GM10248 (cell line): ENCODE measurements at regions not wholly inside any gene's neighbourhood (a gene's known extent, or its start where the extent isn't known, plus 50 kb on each side); places are given as distances from the start of the nearest gene placed in this dataset.
"Not testable (repeated sequence)": the region's sequence is repeated elsewhere in the genome, so short reads cannot be mapped to it uniquely, and the experiment has no call there.

Source experiments
- CTCF ChIA-PET: fragments of 300-600 bp; sonication (Branson Sonifier 250); formaldehyde crosslinking; extraction: SDS; loops from one replicate; lab custom pipeline; 2021; ENCODE audit warnings: antibody characterized with exemption; lab: Yijun Ruan, JAX
- POLR2A ChIA-PET: fragments of 350-650 bp; sonication (Branson Sonifier 250); formaldehyde crosslinking; extraction: SDS; loops from one replicate; lab custom pipeline; 2020; ENCODE audit warnings: antibody characterized with exemption; lab: Yijun Ruan, JAX
- DNase-seq: peaks from one replicate; pipeline ENCODE4 v3.0.0; 2012; ENCODE audit errors: extremely low spot score
- CTCF ChIP-seq: IDR thresholded peaks from 2 replicates; pipeline ENCODE4 v1.5.1; 2012; ENCODE audit warnings: mild to moderate bottlenecking, low read depth; ENCODE audit errors: extremely low read depth, missing control alignments, control extremely low read depth

DNA sequence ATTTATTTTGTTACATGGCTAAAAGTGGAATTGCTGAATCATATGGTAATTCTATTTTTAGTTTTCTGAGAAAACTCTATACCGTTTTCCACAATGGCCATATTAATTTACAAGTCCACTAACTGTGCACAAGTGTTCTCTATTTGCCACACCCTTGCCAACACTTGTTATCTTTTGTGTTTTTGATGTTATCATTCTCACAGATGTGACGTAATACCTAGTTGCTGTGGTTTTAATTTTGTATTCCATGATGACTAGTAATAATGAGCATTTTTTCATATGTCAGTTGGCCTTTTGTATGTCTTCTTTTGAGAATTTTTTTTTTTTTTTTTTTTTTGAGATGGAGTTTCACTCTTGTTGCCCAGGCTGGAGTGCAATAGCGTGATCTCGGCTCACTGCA is 164.2 kb upstream of the SPANXN4 start:
- TF ChIP-seq CTCF, result no peak
- POLR2A ChIA-PET, result no interaction called here

GRCh38 chrX:142866247-142866646 is 159.5 kb upstream of the SPANXN4 start:
- POLR2A ChIA-PET, DNase-seq, CTCF ChIA-PET: not testable (repeated sequence)

More for the DNA sequence above, 164.2 kb upstream of the SPANXN4 start:
- no peak for DNase-seq
- CTCF ChIA-PET, result no interaction called here

DNA sequence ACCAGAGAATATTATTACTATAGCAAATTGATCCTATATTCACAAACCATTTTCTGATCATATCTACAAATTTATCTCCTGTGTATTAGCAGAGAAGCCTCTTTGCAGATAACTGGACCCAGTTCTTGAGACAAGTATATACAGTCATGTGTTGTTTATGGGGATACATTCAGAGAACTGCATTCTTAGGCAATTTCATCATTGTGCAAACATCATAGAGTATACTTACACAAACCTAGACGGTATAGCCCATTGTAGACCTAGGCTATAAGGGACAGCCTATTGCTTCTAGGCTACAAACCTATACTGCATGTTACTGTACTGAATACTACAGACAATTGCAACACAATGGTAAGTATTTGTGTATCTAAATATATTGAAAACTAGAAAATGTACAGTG is 152.5 kb upstream of the SPANXN4 start:
- DNase-seq, result no peak
- ChIA-PET POLR2A (no interaction called here), CTCF (no interaction called here)
- TF ChIP-seq CTCF, result no peak

- DNase-seq, result no peak
- POLR2A ChIA-PET, result no interaction called here
- TF ChIP-seq CTCF, result no peak
- CTCF ChIA-PET, result no interaction called here
Measured at GRCh38 chrX:142884881-142885280, 140.8 kb upstream of the SPANXN4 start.

DNA sequence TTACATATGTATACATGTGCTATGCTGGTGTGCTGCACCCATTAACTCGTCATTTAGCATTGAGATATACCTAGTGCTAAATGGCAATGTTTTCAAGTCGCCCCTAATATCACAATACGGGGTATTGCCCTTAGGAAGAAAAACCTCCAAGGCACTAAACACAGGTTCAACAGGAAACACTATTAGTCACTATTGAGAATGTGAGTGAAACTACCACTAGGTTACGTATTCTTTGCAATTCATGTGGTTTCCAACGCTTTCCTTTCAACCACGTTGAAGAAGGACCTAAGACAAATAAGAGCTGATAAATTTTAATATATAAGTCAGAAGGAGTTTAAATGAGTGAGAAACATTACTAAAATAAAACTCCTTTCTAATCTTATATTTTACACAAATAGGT is 134.7 kb upstream of the SPANXN4 start:
- TF ChIP-seq CTCF, result no peak
- DNase-seq, result no peak
- ChIA-PET CTCF (no interaction called here), POLR2A (no interaction called here)

DNA sequence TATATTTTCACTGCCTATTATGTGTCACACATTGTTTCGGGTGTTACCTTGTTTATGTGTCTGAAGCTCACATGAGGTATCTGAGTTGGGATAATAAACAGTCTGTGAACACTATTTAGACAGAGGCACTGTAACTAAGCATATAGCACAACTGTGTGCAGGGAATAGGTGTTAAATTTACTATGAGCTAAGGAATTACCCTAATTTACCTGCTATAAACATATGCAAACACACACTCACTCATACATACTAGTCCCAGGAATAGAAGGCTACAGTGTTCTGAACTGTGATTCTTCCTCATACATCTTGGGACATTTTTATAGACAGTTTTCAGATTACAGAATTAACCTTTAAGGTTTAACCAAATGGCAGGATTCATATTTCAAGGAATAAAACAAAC is 127.6 kb upstream of the SPANXN4 start:
- TF ChIP-seq CTCF, result no peak

DNA sequence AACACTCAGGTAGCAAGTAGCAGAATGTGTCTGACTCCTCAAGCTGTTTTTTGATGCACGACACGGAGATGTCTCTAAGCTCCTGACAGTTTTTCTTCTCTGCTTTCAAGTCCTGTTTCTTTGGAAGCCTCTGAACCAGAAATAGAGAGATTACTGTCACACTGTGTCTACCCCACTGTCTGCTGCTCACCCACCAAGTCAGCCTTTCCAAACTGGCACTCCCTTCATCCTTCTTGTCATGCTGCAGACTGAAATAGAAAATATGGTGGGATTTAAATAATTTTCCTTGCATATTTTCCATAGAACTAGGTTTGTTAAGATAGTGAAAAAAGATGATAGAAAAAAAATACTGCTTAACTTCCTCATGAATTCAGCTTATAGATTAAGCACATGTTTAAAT is 102.5 kb upstream of the SPANXN4 start:
- ChIA-PET POLR2A (no interaction called here), CTCF (no interaction called here)
- no peak for DNase-seq
- no peak for TF ChIP-seq CTCF

More for the DNA sequence above, 127.6 kb upstream of the SPANXN4 start:
- CTCF ChIA-PET, result no interaction called here
- POLR2A ChIA-PET, result no interaction called here
- DNase-seq, result no peak

- DNase-seq, result no peak
- TF ChIP-seq CTCF, result no peak
- POLR2A ChIA-PET, result no interaction called here
- CTCF ChIA-PET, result no interaction called here
Measured at GRCh38 chrX:142938793-142939192, 86.9 kb upstream of the SPANXN4 start.

DNA sequence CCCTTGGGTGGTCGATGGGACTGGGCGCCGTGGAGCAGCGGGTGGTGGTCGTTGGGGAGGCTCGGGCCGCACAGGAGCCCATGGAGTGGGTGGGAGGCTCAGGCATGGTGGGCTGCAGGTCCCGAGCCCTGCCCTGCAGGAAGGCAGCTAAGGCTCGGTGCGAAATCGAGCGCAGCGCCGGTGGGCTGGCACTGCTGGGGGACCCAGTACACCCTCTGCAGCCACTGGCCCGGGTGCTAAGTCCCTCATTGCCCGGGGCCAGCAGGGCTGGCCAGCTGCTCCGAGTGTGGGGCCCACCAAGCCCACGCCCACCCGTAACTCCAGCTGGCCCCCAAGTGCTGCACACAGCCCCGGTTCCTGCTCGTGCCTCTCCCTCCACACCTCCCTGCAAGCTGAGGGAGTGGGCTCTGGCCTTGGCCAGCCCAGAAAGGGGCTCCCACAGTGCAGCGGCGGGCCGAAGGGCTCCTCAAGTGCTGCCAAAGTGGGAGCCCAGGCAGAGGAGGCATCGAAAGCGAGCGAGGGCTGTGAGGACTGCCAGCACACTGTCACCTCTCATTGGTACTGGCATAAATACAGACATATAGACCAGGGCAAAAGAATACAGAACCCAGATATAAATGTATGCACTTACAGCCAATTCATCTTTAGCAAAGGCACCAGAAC is 53.5 kb upstream of the SPANXN4 start:
- POLR2A ChIA-PET, DNase-seq, CTCF ChIA-PET: not testable (repeated sequence)
